ENCODE measurements at regions not wholly inside any gene's neighbourhood (a gene's known extent, or its start where the extent isn't known, plus 50 kb on each side); places are given as distances from the start of the nearest gene placed in this dataset.

DNA sequence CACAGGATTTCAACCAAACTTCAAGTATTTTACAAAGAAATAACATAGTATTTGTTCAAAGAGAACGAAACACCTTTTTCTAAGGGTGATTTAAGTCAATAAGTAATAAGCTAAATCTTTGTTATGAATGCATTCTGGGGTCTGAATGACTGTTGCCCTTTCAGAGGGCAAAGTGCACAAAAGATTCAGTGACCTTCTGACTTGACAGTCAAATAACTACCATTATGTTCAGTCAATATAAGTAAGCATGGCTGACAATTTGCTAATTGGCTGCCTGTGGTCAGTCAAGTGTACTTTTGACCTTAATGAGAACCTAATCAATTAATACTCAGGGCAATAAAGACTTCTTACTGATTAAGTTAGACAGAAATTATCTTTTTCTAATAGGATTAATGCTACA, 133.1 kb upstream of the NANOGP8 start:
- 78 to 91% methylated on average over 1 of the region's 1 CpG for whole genome bisulfite sequencing, 2 experiments (ENCODE audit: low coverage in 1 of 2, low lambda C conversion rate in 2 of 2, missing lambda C conversion rate in 2 of 2)
- no peaks in the 10 kb centered on the region for H3K27me3 ChIP-seq (replicated peaks; ENCODE audit: insufficient read depth)
- H3K4me3 ChIP-seq = no peak overlapping the region
- H2AFZ ChIP-seq = no peak overlapping the region; the same call in 1 of the 2 replicates
- no peaks in the 10 kb centered on the region for H3K9me3 ChIP-seq (ENCODE audit: low read depth)
- in situ Hi-C loops (cut with MboI) = no loop called here
- TF ChIP-seq EZH2 (IDR thresholded peaks at IDR 0.05; ENCODE audit: insufficient read depth, poor library complexity, severe bottlenecking) (no peak), EZH2phosphoT487 (IDR thresholded peaks at IDR 0.05; ENCODE audit: insufficient read depth, low read depth) (no peak)
- H3K4me1 ChIP-seq (ENCODE audit: insufficient read depth) = no peaks in the 10 kb centered on the region
- H3K9me2 ChIP-seq (ENCODE audit: insufficient read depth) = no peaks in the 10 kb centered on the region
- H3K9ac ChIP-seq = no peak overlapping the region
- H3K36me3 ChIP-seq (ENCODE audit: low read depth) = no peaks in the 10 kb centered on the region
- no peak for DNase-seq
- no peaks in the 10 kb centered on the region for H3F3A ChIP-seq (ENCODE audit: insufficient read depth)
- no peak overlapping the region for H3K4me2 ChIP-seq (ENCODE audit: unreplicated experiment)
- no peaks in the 10 kb centered on the region for H4K20me1 ChIP-seq (ENCODE audit: insufficient read depth)
- no peaks in the 10 kb centered on the region for H3K79me2 ChIP-seq (ENCODE audit: insufficient read depth)
- no peak overlapping the region for H3K27ac ChIP-seq

DNA sequence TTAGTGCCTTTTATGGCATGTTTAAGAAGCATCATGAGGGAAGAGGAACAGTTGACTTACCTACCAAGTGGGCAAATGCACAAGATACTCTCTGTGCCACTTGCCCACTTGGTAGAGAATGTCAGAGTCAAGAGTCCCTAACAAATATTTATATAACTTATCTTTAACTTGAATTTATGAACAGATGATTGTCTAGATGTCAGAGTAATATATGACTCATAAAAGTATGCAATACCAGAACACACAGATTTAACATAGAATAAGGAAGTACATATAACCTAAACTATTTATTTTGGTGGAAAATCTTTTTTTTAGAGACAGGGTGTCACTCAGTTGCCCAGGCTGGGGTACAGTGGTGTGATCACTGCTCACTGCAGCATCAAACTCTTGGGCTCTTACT, 130.0 kb upstream of the NANOGP8 start:
- H3K36me3 ChIP-seq (ENCODE audit: low read depth) = no peaks in the 10 kb centered on the region
- H3K27me3 ChIP-seq (replicated peaks; ENCODE audit: insufficient read depth) = no peaks in the 10 kb centered on the region
- no peaks in the 10 kb centered on the region for H3K9me2 ChIP-seq (ENCODE audit: insufficient read depth)
- no peaks in the 10 kb centered on the region for H3K9me3 ChIP-seq (ENCODE audit: low read depth)
- DNase-seq = no peak
- no peak overlapping the region for H2AFZ ChIP-seq
- H3K27ac ChIP-seq = no peak overlapping the region
- TF ChIP-seq EZH2 (IDR thresholded peaks at IDR 0.05; ENCODE audit: insufficient read depth, poor library complexity, severe bottlenecking) (no peak), EZH2phosphoT487 (IDR thresholded peaks at IDR 0.05; ENCODE audit: insufficient read depth, low read depth) (no peak)
- no peaks in the 10 kb centered on the region for H3K79me2 ChIP-seq (ENCODE audit: insufficient read depth)
- H3K4me3 ChIP-seq = no peak overlapping the region
- H3K4me1 ChIP-seq (ENCODE audit: insufficient read depth) = no peaks in the 10 kb centered on the region
- H3K9ac ChIP-seq = no peak overlapping the region
- no peaks in the 10 kb centered on the region for H3F3A ChIP-seq (ENCODE audit: insufficient read depth)
- in situ Hi-C loops (cut with MboI) = no loop called here
- no peak overlapping the region for H3K4me2 ChIP-seq (ENCODE audit: unreplicated experiment)
- H4K20me1 ChIP-seq (ENCODE audit: insufficient read depth) = no peaks in the 10 kb centered on the region

DNA sequence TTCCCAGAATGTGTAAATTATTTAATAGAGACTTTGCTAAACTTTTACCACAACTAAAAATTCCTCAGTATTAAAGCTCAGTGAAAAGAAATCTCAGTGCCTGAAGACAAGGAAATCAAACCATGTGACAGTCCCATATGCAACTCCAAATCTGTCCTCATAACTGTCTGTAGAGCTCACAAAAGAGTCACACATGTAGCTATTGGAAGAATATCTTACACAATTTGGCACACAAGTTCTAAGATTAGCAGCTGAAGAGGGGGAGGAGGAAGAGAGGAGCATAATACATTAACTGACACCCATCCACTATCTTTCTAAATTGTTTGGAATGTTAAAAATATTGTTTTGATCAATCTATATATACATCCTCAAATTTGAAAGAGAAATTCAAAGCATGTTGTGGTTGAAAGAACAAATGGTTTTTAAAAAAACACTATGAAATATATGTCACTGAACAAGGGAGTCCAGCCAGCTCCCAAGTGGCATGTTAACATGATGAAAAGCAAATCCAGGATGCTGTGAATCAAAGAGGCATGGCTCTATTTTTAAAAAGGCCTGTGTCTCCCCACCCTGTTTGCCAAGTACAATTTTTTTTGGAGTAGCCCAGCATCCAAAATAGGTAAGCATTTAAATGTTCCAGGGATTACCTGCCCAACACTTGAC, 126.3 kb upstream of the NANOGP8 start:
- H3K9me3 ChIP-seq (ENCODE audit: low read depth) = no peaks in the 10 kb centered on the region
- H3K36me3 ChIP-seq (ENCODE audit: low read depth) = no peaks in the 10 kb centered on the region
- no peaks in the 10 kb centered on the region for H3K9me2 ChIP-seq (ENCODE audit: insufficient read depth)
- H3K4me2 ChIP-seq (ENCODE audit: unreplicated experiment) = no peak overlapping the region
- H3K27ac ChIP-seq = no peak overlapping the region
- no peaks in the 10 kb centered on the region for H3K4me1 ChIP-seq (ENCODE audit: insufficient read depth)
- DNase-seq = no peak
- H3K9ac ChIP-seq = no peak overlapping the region
- H3K79me2 ChIP-seq (ENCODE audit: insufficient read depth) = no peaks in the 10 kb centered on the region
- no peak overlapping the region for H2AFZ ChIP-seq
- no peaks in the 10 kb centered on the region for H4K20me1 ChIP-seq (ENCODE audit: insufficient read depth)
- no peaks in the 10 kb centered on the region for H3K27me3 ChIP-seq (replicated peaks; ENCODE audit: insufficient read depth)
- H3K4me3 ChIP-seq = no peak overlapping the region
- H3F3A ChIP-seq (ENCODE audit: insufficient read depth) = no peaks in the 10 kb centered on the region
- in situ Hi-C loops (cut with MboI) = no loop called here
- no peak for TF ChIP-seq EZH2phosphoT487 (IDR thresholded peaks at IDR 0.05; ENCODE audit: insufficient read depth, low read depth)
- no peak for TF ChIP-seq EZH2 (IDR thresholded peaks at IDR 0.05; ENCODE audit: insufficient read depth, poor library complexity, severe bottlenecking)

DNA sequence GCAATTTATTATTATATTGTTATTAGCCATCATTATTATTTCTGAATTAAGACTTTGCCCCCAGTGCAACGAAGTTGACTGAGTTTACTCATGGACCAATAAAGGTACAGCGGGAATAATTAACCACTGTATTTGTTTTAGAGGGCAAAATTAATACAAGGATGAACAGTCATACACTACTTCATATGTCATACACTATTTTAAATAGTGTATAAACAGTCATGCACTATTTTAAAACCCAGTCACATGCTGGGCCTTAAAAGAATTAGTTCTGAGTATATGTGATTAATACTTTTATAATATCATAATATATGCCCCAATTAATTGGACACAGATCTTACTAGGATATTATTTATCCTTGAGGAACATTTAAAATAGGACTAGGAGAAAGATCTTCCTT, 125.3 kb upstream of the NANOGP8 start:
- 44 to 52% methylated on average over 2 of the region's 2 CpGs for WGBS, 2 experiments (ENCODE audit: low coverage in 1 of 2, low lambda C conversion rate in 2 of 2, missing lambda C conversion rate in 2 of 2)

DNA sequence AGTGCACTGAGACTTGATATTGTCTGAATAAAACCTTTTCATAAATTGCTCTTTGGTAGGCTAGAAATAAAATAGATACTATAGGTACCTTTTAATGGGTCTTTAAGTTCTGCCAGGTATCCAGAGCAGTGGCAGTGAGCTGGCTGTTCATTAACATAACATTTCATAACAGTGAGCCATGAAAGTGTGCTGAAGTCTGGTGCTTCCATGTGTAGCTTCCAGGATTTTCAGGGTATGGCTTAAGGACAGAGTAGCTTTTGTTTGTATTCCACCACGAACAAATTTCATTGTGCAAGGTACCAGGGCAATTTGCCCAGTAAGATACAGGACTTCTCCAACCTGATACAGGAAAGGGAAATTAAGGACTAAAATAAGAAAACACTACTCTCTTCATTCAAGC, 124.7 kb upstream of the NANOGP8 start:
- Histone ChIP-seq H3K9me3 (ENCODE audit: low read depth) (no peaks in the 10 kb centered on the region), H3K4me1 (ENCODE audit: insufficient read depth) (no peaks in the 10 kb centered on the region), H2AFZ (no peak overlapping the region), H3K27ac (no peak overlapping the region), H3K27me3 (replicated peaks; ENCODE audit: insufficient read depth) (no peaks in the 10 kb centered on the region), H3K4me2 (ENCODE audit: unreplicated experiment) (no peak overlapping the region), H4K20me1 (ENCODE audit: insufficient read depth) (no peaks in the 10 kb centered on the region), H3K79me2 (ENCODE audit: insufficient read depth) (no peaks in the 10 kb centered on the region), H3K9me2 (ENCODE audit: insufficient read depth) (no peaks in the 10 kb centered on the region), H3F3A (ENCODE audit: insufficient read depth) (no peaks in the 10 kb centered on the region), H3K36me3 (ENCODE audit: low read depth) (no peaks in the 10 kb centered on the region), H3K9ac (no peak overlapping the region), H3K4me3 (no peak overlapping the region)
- TF ChIP-seq EZH2 (IDR thresholded peaks at IDR 0.05; ENCODE audit: insufficient read depth, poor library complexity, severe bottlenecking) (no peak), EZH2phosphoT487 (IDR thresholded peaks at IDR 0.05; ENCODE audit: insufficient read depth, low read depth) (no peak)
- no peak for DNase-seq
- WGBS, 2 experiments (ENCODE audit: low coverage in 1 of 2, low lambda C conversion rate in 2 of 2, missing lambda C conversion rate in 2 of 2) = 74 to 76% methylated on average over 1 of the region's 1 CpG
- in situ Hi-C loops (cut with MboI) = no loop called here

More for the DNA sequence above, 125.3 kb upstream of the NANOGP8 start:
- no peak for DNase-seq
- H3K79me2 ChIP-seq (ENCODE audit: insufficient read depth) = no peaks in the 10 kb centered on the region
- no peaks in the 10 kb centered on the region for H3K27me3 ChIP-seq (replicated peaks; ENCODE audit: insufficient read depth)
- H4K20me1 ChIP-seq (ENCODE audit: insufficient read depth) = no peaks in the 10 kb centered on the region
- H3K4me3 ChIP-seq = no peak overlapping the region
- H2AFZ ChIP-seq = no peak overlapping the region
- no peaks in the 10 kb centered on the region for H3K4me1 ChIP-seq (ENCODE audit: insufficient read depth)
- H3K27ac ChIP-seq = no peak overlapping the region
- H3K9me3 ChIP-seq (ENCODE audit: low read depth) = no peaks in the 10 kb centered on the region
- in situ Hi-C loops (cut with MboI) = no loop called here
- no peaks in the 10 kb centered on the region for H3F3A ChIP-seq (ENCODE audit: insufficient read depth)
- TF ChIP-seq EZH2phosphoT487 (IDR thresholded peaks at IDR 0.05; ENCODE audit: insufficient read depth, low read depth) (no peak), EZH2 (IDR thresholded peaks at IDR 0.05; ENCODE audit: insufficient read depth, poor library complexity, severe bottlenecking) (no peak)
- H3K9me2 ChIP-seq (ENCODE audit: insufficient read depth) = no peaks in the 10 kb centered on the region
- H3K9ac ChIP-seq = no peak overlapping the region
- H3K4me2 ChIP-seq (ENCODE audit: unreplicated experiment) = no peak overlapping the region
- no peaks in the 10 kb centered on the region for H3K36me3 ChIP-seq (ENCODE audit: low read depth)

Measured in GM23248 (cell line).